Esophagus squamous epithelium (tissue), 5 donors: ENCODE measurements at regions not wholly inside any gene's neighbourhood (a gene's known extent, or its start where the extent isn't known, plus 50 kb on each side); places are given as distances from the start of the nearest gene placed in this dataset.

Experiments used
- DNase-seq: peaks from one replicate; lab custom pipeline; 2025; lab: John Stamatoyannopoulos, UW
- H3K27ac ChIP-seq, 4 donors: fragments of 200-600 bp; sonication (generic); one replicate each; pipeline ENCODE4 v1.5.1; 2016 to 2019; ENCODE audit warnings: mild to moderate bottlenecking in 1 of 4
- H3K27me3 ChIP-seq, 4 donors: fragments of 200-600 bp; sonication (generic); 1 replicate in 3 of 4; 2 replicates in 1 of 4; pipeline versions ENCODE4 v1.5.1 to v1.6.0; 2017 to 2021; ENCODE audit warnings: antibody characterized with exemption in 1 of 4
- H3K36me3 ChIP-seq, 3 donors: fragments of 200-600 bp; sonication (generic); one replicate each; pipeline ENCODE4 v1.5.1; 2016 to 2019
- H3K4me1 ChIP-seq, 3 donors: fragments of 200-600 bp; sonication (generic); one replicate each; pipeline ENCODE4 v1.5.1; 2017 to 2019
- H3K4me3 ChIP-seq, 4 donors: fragments of 200-600 bp; sonication (generic); 1 replicate in 3 of 4; 2 replicates in 1 of 4; pipeline ENCODE4 v1.5.1; 2016 to 2019; ENCODE audit warnings: mild to moderate bottlenecking in 2 of 4, moderate library complexity in 1 of 4
- H3K9me3 ChIP-seq, 3 donors: fragments of 200-600 bp; sonication (generic); one replicate each; pipeline ENCODE4 v1.5.1; 2016 to 2019
- POLR2A ChIP-seq, 4 donors: fragments of 450-650 bp; IDR thresholded peaks; one replicate each; pipeline ENCODE4 v1.6.1; 2017; ENCODE audit warnings: antibody characterized with exemption in 4 of 4, mild to moderate bottlenecking in 4 of 4, moderate library complexity in 3 of 4
- WGBS, 2 donors: methylation state at CpG; one replicate each; pipeline ENCODE4 v1.1.5; 2018; 5-methylcytosine and 5-hydroxymethylcytosine counted together
- intact Hi-C: fragments of 100-400 bp; cut with DNase I; formaldehyde crosslinking; loops from one replicate; pipeline ENCODE4 v1.15.0; 2022
- TF ChIP-seq, protein P1 (sequence below), 6 experiments: fragments of 450-650 bp in 4 of 6; fragments of 200-600 bp in 2 of 6; sonication (generic) in 2 of 6; IDR thresholded peaks; one replicate each; pipeline ENCODE4 v1.5.1; 2016 to 2019; ENCODE audit warnings: antibody characterized with exemption in 6 of 6, mild to moderate bottlenecking in 4 of 6, moderate library complexity in 4 of 6
- donor health status: DM: yes; HTN: yes; CAD: no.

DNA sequence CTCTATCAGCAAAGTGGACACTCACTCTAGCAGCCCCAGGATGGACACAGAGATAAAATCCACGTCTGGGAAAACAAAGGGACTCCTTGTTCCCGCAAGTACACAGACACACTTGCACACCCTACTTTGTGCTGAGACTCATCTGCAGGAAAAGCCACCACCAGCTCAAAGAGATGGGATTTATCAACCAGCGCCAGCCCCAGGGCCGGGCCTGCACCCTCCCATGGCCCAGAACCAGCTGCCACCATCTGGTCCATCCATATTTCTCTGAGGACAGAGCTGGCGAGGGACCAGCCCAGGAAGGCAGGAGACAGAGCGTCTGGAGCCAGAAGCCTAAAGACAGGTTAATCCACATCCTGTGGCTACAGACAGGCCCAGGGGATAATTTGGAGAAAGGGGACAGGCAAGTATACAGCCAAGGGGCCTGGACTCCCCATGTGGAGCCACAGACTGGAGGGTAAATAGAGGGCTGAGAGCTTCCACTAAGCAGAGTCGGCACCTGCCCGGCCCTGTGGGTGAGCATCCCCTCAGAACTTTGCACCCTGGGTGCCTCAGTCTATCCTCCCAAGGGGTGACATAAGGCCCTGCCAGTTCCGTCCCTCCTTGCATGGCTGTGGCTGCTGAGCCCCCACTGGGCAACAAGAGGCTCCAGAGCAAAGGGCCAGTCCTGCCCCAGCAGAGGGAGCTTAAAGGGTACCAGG is 233.9 kb downstream of the PTPRU start:
- H3K4me3 ChIP-seq = no peak overlapping the region
- H3K27ac ChIP-seq = no peak overlapping the region
- no peak for DNase-seq
- 50 to 51% methylated on average over 6 of the region's 9 CpGs for WGBS, 2 donors
- TF ChIP-seq, protein P1, sequence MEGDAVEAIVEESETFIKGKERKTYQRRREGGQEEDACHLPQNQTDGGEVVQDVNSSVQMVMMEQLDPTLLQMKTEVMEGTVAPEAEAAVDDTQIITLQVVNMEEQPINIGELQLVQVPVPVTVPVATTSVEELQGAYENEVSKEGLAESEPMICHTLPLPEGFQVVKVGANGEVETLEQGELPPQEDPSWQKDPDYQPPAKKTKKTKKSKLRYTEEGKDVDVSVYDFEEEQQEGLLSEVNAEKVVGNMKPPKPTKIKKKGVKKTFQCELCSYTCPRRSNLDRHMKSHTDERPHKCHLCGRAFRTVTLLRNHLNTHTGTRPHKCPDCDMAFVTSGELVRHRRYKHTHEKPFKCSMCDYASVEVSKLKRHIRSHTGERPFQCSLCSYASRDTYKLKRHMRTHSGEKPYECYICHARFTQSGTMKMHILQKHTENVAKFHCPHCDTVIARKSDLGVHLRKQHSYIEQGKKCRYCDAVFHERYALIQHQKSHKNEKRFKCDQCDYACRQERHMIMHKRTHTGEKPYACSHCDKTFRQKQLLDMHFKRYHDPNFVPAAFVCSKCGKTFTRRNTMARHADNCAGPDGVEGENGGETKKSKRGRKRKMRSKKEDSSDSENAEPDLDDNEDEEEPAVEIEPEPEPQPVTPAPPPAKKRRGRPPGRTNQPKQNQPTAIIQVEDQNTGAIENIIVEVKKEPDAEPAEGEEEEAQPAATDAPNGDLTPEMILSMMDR (IDR thresholded peaks at IDR 0.05) = no peak
- no peak for TF ChIP-seq POLR2A (IDR thresholded peaks at IDR 0.05)
- H3K9me3 ChIP-seq = peaks cover 0 to 5% (median 0%) of the 10 kb centered on the region in 3 donors
- no peaks in the 10 kb centered on the region for H3K36me3 ChIP-seq
- intact Hi-C loops = no loop called here
- H3K4me1 ChIP-seq = no peaks in the 10 kb centered on the region
- H3K27me3 ChIP-seq = peaks cover 0 to 43% (median 0%) of the 10 kb centered on the region in 4 donors

DNA sequence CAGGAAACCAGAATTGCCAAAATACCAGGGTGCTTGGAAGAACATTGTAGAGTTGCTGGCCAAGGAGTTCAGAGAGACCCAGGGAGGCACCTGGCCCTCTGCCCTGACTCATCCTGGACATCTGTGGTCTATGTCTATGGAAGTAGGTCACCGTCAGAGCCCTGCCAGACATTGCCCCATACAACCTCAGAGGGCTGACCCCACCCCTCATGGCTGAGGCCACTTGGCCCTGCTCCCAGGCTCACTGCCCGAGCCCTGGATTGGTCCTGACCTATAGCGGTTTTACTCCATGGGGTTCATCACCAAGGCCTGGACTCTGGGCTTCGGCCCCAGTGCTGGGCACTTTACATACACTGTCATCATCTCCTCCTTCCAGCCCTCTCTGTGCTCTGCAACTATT is 233.1 kb downstream of the PTPRU start:
- H3K4me3 ChIP-seq = no peak overlapping the region
- no peak for DNase-seq
- WGBS, 2 donors = 56 to 62% methylated on average over 4 of the region's 4 CpGs
- peaks cover 0 to 36% (median 0%) of the 10 kb centered on the region in 4 donors for H3K27me3 ChIP-seq
- H3K27ac ChIP-seq = no peak overlapping the region
- H3K36me3 ChIP-seq = no peaks in the 10 kb centered on the region
- TF ChIP-seq, protein P1 (IDR thresholded peaks at IDR 0.05) = no peak
- TF ChIP-seq POLR2A (IDR thresholded peaks at IDR 0.05) = no peak
- H3K9me3 ChIP-seq = peaks cover 0 to 12% (median 0%) of the 10 kb centered on the region in 3 donors
- intact Hi-C loops = no loop called here
- no peaks in the 10 kb centered on the region for H3K4me1 ChIP-seq

DNA sequence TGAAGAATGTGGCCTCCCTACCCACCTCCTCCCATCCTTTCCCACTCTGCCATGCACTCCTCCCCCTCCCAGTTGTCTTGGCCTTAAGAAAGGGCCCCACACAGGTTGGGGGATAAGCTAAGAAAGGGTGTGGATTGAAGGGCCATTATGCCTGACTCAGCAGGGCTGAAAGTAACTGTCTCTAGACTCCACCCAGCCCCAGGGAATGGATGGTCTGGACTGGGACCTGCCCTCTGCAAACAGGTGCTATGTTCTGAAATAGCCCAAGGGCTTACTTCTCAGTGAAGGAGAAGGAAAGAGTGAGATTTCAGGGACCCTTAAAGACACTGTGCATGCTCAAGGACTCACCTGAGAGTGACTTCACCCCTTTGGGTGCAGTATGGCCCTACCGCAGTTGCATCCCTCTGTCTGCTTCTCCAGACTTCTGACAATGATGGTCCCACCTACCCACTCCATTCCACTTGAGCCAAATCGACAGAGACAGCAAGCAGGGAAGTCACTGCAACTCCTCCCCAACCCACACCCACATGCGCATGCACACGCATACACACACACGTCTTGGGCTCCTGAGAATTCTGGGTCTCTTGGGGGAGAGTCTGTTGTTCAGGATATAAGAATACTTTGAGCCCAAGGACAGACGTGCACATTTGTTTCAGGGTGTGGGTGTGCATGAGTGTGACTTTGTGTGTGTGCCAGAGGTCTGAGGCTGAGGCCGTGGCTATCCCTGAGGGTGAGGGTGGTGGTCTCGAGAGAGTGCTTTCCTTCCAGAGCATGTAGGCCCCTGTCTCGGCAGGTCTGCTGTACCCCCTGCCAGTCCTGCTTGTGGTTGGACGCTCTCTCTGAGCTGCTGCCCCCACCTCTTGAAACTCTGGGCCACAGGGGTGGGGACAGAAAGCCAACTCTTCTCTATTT is 231.9 kb downstream of the PTPRU start:
- H3K4me3 ChIP-seq = no peak overlapping the region
- intact Hi-C loops = no loop called here
- no peak for TF ChIP-seq POLR2A (IDR thresholded peaks at IDR 0.05)
- TF ChIP-seq, protein P1 (IDR thresholded peaks at IDR 0.05) = no peak
- DNase-seq = no peak
- no peak overlapping the region for H3K27ac ChIP-seq
- H3K36me3 ChIP-seq = no peaks in the 10 kb centered on the region
- H3K27me3 ChIP-seq = peaks cover 0 to 24% (median 0%) of the 10 kb centered on the region in 4 donors
- 53 to 62% methylated on average over 9 to 10 of the region's 10 CpGs for WGBS, 2 donors
- no peaks in the 10 kb centered on the region for H3K4me1 ChIP-seq
- peaks cover 0 to 13% (median 0%) of the 10 kb centered on the region in 3 donors for H3K9me3 ChIP-seq

DNA sequence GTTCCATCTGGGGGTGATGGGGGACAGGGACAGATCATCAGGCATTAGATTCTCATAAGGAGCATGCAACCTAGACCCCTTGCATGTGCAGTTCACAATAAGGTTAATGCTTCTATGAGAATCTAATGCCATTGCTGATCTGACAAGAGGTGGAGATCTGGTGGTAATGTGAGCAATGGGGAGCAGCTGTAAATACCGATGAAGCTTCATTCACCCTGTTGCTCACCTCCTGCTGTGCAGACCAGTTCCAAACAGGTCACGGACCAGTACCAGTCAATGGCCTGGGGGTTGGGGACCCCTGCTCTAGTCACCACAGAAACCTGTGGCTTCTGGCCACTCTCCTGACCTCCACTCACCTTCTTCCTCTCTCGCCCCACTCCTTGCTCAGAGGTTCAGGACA is 229.9 kb downstream of the PTPRU start:
- TF ChIP-seq, protein P1 (IDR thresholded peaks at IDR 0.05) = no peak
- no peak for TF ChIP-seq POLR2A (IDR thresholded peaks at IDR 0.05)
- no peak for DNase-seq
- 63 to 65% methylated on average over 3 of the region's 3 CpGs for WGBS, 2 donors
- Histone ChIP-seq H3K4me1 (no peaks in the 10 kb centered on the region), H3K27ac (no peak overlapping the region), H3K4me3 (no peak overlapping the region), H3K27me3 (peaks cover 0 to 12% (median 0%) of the 10 kb centered on the region in 4 donors), H3K9me3 (peaks cover 0 to 13% (median 0%) of the 10 kb centered on the region in 3 donors), H3K36me3 (no peaks in the 10 kb centered on the region)
- intact Hi-C loops = no loop called here

DNA sequence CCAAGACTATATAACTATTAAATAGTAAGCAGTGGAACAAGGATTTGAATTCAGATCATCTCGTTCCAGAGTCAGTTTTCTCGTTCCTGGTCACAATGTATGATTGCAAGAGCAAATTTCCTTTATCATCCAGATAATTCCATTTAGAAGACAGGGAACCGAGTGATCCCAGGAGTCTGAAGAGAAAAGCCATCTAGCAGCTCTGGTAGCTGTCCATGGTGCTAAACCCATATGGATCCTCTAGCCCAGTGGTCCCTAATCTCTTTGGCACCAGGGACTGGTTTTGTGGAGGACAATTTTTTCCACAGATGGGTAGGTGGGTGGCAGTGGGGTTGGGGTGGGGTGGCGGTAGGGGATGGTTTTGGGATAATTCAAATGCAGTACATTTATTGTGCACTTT is 229.4 kb downstream of the PTPRU start:
- intact Hi-C loops = no loop called here
- H3K4me3 ChIP-seq = no peak overlapping the region
- H3K27ac ChIP-seq = no peak overlapping the region
- TF ChIP-seq POLR2A (IDR thresholded peaks at IDR 0.05) = no peak
- TF ChIP-seq, protein P1 (IDR thresholded peaks at IDR 0.05) = no peak
- peaks cover 0 to 13% (median 0%) of the 10 kb centered on the region in 3 donors for H3K9me3 ChIP-seq
- no peak for DNase-seq
- H3K27me3 ChIP-seq = peaks cover 0 to 8% (median 0%) of the 10 kb centered on the region in 4 donors
- H3K4me1 ChIP-seq = no peaks in the 10 kb centered on the region
- 69 to 70% methylated on average over 3 to 4 of the region's 4 CpGs for WGBS, 2 donors
- no peaks in the 10 kb centered on the region for H3K36me3 ChIP-seq
